Spinal cord (tissue), 9 donors: ENCODE measurements at regions not wholly inside any gene's neighbourhood (a gene's known extent, or its start where the extent isn't known, plus 50 kb on each side); places are given as distances from the start of the nearest gene placed in this dataset.
"Not testable (repeated sequence)": the region's sequence is repeated elsewhere in the genome, so short reads cannot be mapped to it uniquely, and the experiment has no call there.

ENCODE experiments used
- DNase-seq, 6 donors: peaks; one replicate each; pipeline versions ENCODE4 v3.0.0 to v3.0.0-alpha.2; 2013 to 2015; ENCODE audit warnings: low spot score in 6 of 6, low read depth in 4 of 6
- H3K27ac ChIP-seq: one replicate; pipeline ENCODE4 v1.5.1; 2013; ENCODE audit warnings: low read depth, low read length, control low read depth
- H3K27me3 ChIP-seq: one replicate; pipeline ENCODE4 v1.6.1; 2013; ENCODE audit warnings: low read length; ENCODE audit not compliant: control insufficient read depth, insufficient read depth
- H3K36me3 ChIP-seq: one replicate; pipeline ENCODE4 v1.6.1; 2013; ENCODE audit warnings: low read length; ENCODE audit not compliant: control insufficient read depth, insufficient read depth
- H3K4me1 ChIP-seq: one replicate; pipeline ENCODE4 v1.6.1; 2013; ENCODE audit warnings: low read length; ENCODE audit not compliant: control insufficient read depth, insufficient read depth
- H3K4me3 ChIP-seq: one replicate; pipeline ENCODE4 v1.5.1; 2013; ENCODE audit warnings: low read depth, low read length, control low read depth
- H3K9me3 ChIP-seq: one replicate; pipeline ENCODE4 v1.6.1; 2013; ENCODE audit warnings: low read length; ENCODE audit not compliant: control insufficient read depth, insufficient read depth
- WGBS: methylation state at CpG from one replicate; pipeline ENCODE4 v1.1.5; 2013; ENCODE audit warnings: missing lambda C conversion rate; ENCODE audit not compliant: insufficient coverage; 5-methylcytosine and 5-hydroxymethylcytosine counted together
- donor health status: healthy.

GRCh38 chr7:115635376-115635775, 395.2 kb downstream of the TFEC start:
- Histone ChIP-seq H3K4me1 (no peaks in the 10 kb centered on the region), H3K4me3 (no peak overlapping the region), H3K27ac (no peak overlapping the region), H3K27me3 (no peaks in the 10 kb centered on the region), H3K9me3 (no peaks in the 10 kb centered on the region), H3K36me3 (no peaks in the 10 kb centered on the region)
- WGBS = no CpG with 5 or more reads among the region's 1 CpG
- DNase-seq = peak in 1 of 6 donors; percentile 29

DNA sequence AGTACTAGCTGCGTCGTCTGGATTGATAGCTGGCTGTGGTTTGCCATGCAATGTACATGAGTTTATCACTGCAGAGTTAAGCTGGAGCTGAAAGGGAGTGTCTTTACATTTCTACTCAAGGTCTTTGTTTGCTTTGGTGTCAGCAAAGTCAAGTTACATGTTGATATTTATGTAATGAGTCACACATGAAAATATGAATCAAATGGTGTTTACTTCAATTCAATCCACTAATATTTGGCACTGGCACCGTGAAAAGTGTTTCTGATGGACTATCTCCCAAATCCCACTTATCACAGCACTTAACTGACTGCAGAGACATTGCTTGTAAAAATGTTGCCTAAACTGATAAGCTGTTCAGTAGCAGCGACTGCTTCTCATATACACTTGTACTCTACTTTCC, 395.9 kb downstream of the TFEC start:
- no peaks in the 10 kb centered on the region for H3K4me1 ChIP-seq
- DNase-seq = no peak
- no peaks in the 10 kb centered on the region for H3K36me3 ChIP-seq
- H3K27me3 ChIP-seq = no peaks in the 10 kb centered on the region
- no peak overlapping the region for H3K4me3 ChIP-seq
- H3K27ac ChIP-seq = no peak overlapping the region
- WGBS = 71% methylated on average over 2 of the region's 4 CpGs
- H3K9me3 ChIP-seq = no peaks in the 10 kb centered on the region

GRCh38 chr7:115632636-115633035, 397.9 kb downstream of the TFEC start:
- Histone ChIP-seq H3K27ac (no peak overlapping the region), H3K36me3 (no peaks in the 10 kb centered on the region), H3K4me3 (no peak overlapping the region), H3K27me3 (no peaks in the 10 kb centered on the region), H3K4me1 (no peaks in the 10 kb centered on the region), H3K9me3 (no peaks in the 10 kb centered on the region)
- 84% methylated on average over 5 of the region's 5 CpGs for WGBS
- DNase-seq = no peak

DNA sequence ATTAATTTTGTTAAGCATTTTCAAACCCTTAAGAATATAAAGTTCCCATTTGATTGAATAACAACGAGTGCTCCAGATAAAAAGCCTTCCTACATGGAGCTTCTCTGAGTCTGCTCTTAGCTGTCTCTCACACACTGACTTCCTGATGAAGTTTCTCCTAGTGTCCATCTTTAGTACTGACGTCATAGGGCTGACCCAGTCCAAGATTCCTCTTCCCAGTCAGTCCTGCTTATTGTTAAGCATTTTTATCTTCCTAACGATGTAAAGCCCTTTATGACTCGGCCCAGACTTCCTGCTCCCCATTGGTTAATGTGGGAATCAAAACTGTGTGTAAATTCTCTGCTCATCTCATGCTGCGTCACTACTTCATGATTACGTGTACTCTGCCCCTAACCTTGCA, 398.8 kb downstream of the TFEC start:
- Histone ChIP-seq H3K27me3 (no peaks in the 10 kb centered on the region), H3K4me1 (no peaks in the 10 kb centered on the region), H3K9me3 (no peaks in the 10 kb centered on the region), H3K4me3 (no peak overlapping the region), H3K27ac (no peak overlapping the region), H3K36me3 (no peaks in the 10 kb centered on the region)
- 97% methylated on average over 5 of the region's 6 CpGs for WGBS
- DNase-seq = no peak

GRCh38 chr7:115630049-115630448, 400.5 kb downstream of the TFEC start:
- 97% methylated on average over 3 of the region's 4 CpGs for WGBS
- Histone ChIP-seq H3K9me3 (no peaks in the 10 kb centered on the region), H3K4me3 (no peak overlapping the region), H3K4me1 (no peaks in the 10 kb centered on the region), H3K27ac (no peak overlapping the region), H3K36me3 (no peaks in the 10 kb centered on the region), H3K27me3 (no peaks in the 10 kb centered on the region)
- no peak for DNase-seq

DNA sequence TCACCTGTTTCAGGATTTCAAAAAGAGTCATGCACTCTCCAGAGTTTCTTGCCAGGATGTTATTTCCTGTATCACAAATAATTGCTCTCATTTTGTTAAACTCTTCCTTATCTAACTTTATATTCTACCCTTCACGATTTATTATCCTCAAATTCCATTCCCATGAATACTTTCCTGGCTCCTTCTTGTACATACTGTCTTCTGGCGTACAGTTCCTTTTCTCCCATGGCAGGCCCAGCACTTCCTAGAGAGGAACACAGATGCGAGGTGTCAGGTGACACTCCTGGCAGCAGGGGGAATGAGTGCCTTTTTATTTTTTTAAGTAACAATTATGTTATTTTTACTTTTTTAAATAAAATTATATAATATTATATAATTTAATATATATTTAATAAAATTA, 411.9 kb downstream of the TFEC start:
- no CpG with 5 or more reads among the region's 3 CpGs for WGBS
- H3K9me3 ChIP-seq = no peaks in the 10 kb centered on the region
- H3K27ac ChIP-seq = no peak overlapping the region
- no peak overlapping the region for H3K4me3 ChIP-seq
- no peaks in the 10 kb centered on the region for H3K4me1 ChIP-seq
- no peaks in the 10 kb centered on the region for H3K36me3 ChIP-seq
- no peak for DNase-seq
- no peaks in the 10 kb centered on the region for H3K27me3 ChIP-seq

- Histone ChIP-seq H3K9me3 (no peaks in the 10 kb centered on the region), H3K4me1 (no peaks in the 10 kb centered on the region), H3K27ac (no peak overlapping the region), H3K36me3 (no peaks in the 10 kb centered on the region), H3K27me3 (no peaks in the 10 kb centered on the region), H3K4me3 (no peak overlapping the region)
- WGBS = 100% methylated on average over 3 of the region's 4 CpGs
- DNase-seq = no peak
Measured at GRCh38 chr7:115613836-115614235, 416.7 kb downstream of the TFEC start.

GRCh38 chr7:115603416-115603815, 427.1 kb downstream of the TFEC start:
- no peak overlapping the region for H3K27ac ChIP-seq
- no peaks in the 10 kb centered on the region for H3K9me3 ChIP-seq
- H3K4me1 ChIP-seq = no peaks in the 10 kb centered on the region
- no peak overlapping the region for H3K4me3 ChIP-seq
- WGBS = 86% methylated on average over 8 of the region's 8 CpGs
- no peaks in the 10 kb centered on the region for H3K27me3 ChIP-seq
- DNase-seq = no peak
- H3K36me3 ChIP-seq = no peaks in the 10 kb centered on the region

GRCh38 chr7:115600207-115600606, 430.4 kb downstream of the TFEC start:
- Histone ChIP-seq H3K4me1 (no peaks in the 10 kb centered on the region), H3K9me3 (peaks cover 2% of the 10 kb centered on the region), H3K27ac (no peak overlapping the region), H3K4me3 (no peak overlapping the region), H3K27me3 (no peaks in the 10 kb centered on the region), H3K36me3 (no peaks in the 10 kb centered on the region)
- WGBS = no CpG with 5 or more reads among the region's 1 CpG
- DNase-seq = no peak

GRCh38 chr7:115599184-115599583, 431.4 kb downstream of the TFEC start:
- H3K9me3 ChIP-seq, H3K4me3 ChIP-seq: not testable (repeated sequence)
- WGBS = no CpG with 5 or more reads among the region's 2 CpGs

More at GRCh38 chr7:115599184-115599583, 431.4 kb downstream of the TFEC start:
- H3K4me1 ChIP-seq, H3K36me3 ChIP-seq, H3K27ac ChIP-seq, DNase-seq, H3K27me3 ChIP-seq: not testable (repeated sequence)
